GM12873 (cell line): ENCODE measurements at regions not wholly inside any gene's neighbourhood (a gene's known extent, or its start where the extent isn't known, plus 50 kb on each side); places are given as distances from the start of the nearest gene placed in this dataset.

ENCODE experiments used
- CTCF ChIP-seq: IDR thresholded peaks from 2 replicates; pipeline ENCODE4 v1.5.1; 2012; ENCODE audit warnings: low read depth, mild to moderate bottlenecking, moderate library complexity, low read length, control low read depth; ENCODE audit not compliant: insufficient read depth; ENCODE audit errors: missing control alignments

GRCh38 chr16:48091117-48091516 lies 64.7 kb downstream of the ABCC12 start:
- TF ChIP-seq CTCF, result no peak

GRCh38 chr16:48089053-48089792 lies 66.6 kb downstream of the ABCC12 start:
- TF ChIP-seq CTCF, result no peak

- TF ChIP-seq CTCF, result no peak
Observed at GRCh38 chr16:48087639-48088038, 68.2 kb downstream of the ABCC12 start.

- TF ChIP-seq CTCF, result no peak
Observed at GRCh38 chr16:48086422-48086821, 69.4 kb downstream of the ABCC12 start.

- no peak for TF ChIP-seq CTCF
Observed at GRCh38 chr16:48085729-48086128, 70.1 kb downstream of the ABCC12 start.

- no peak for TF ChIP-seq CTCF
Observed at GRCh38 chr16:48084826-48085225, 71.0 kb downstream of the ABCC12 start.

- no peak for TF ChIP-seq CTCF
Observed at GRCh38 chr16:48082516-48082915, 73.3 kb downstream of the ABCC12 start.
